ENCODE measurements at regions not wholly inside any gene's neighbourhood (a gene's known extent, or its start where the extent isn't known, plus 50 kb on each side); places are given as distances from the start of the nearest gene placed in this dataset.

DNA sequence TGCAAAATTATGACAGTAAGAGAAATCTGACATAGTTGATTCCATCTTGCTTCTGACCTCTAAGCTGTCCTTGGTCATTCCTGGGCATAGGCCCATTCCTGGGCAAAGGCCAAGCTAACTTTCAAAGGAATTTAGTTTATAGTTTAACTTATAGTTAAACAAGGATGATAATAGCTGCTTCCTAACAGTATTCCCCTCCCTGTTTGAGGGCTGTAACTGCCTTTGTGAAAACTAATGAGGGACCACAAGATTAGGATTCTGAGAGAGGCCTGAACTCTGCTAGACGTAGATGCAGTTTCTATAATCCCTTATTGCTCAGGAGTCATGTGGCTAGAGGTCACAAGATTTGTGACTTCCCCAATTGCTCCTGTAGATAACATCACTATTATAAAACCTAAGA lies 80.2 kb upstream of the ASIC2 start:
- Histone ChIP-seq H3K9me1 (replicated peaks; ENCODE audit: control insufficient read depth, extremely low read depth, insufficient read depth, low read length) (no peaks in the 10 kb centered on the region), H3K27me3 (ENCODE audit: control insufficient read depth in 2 of 2, insufficient read depth in 2 of 2, low read length in 2 of 2) (no peaks in the 10 kb centered on the region), H3K4me3 (replicated peaks in 1 of 3; ENCODE audit: insufficient read depth in 1 of 3, low read depth in 1 of 3, low read length in 3 of 3) (no peak overlapping the region), H3K27ac (ENCODE audit: insufficient read depth, low read depth, low read length) (no peak overlapping the region), H2AFZ (ENCODE audit: low read depth, low read length) (no peak overlapping the region), H3K36me3 (ENCODE audit: control insufficient read depth in 2 of 2, extremely low read depth in 1 of 2, insufficient read depth in 2 of 2, low read length in 2 of 2) (no peaks in the 10 kb centered on the region), H3K79me2 (ENCODE audit: control insufficient read depth, insufficient read depth, low read length) (no peaks in the 10 kb centered on the region), H4K20me1 (replicated peaks; ENCODE audit: control insufficient read depth, extremely low read depth, insufficient read depth, low read length) (no peaks in the 10 kb centered on the region), H3K4me2 (ENCODE audit: insufficient read depth, low read length) (no peak overlapping the region), H3K9me3 (replicated peaks; ENCODE audit: control insufficient read depth, insufficient read depth, low read length) (peaks cover 2% of the 10 kb centered on the region), H3K9ac (replicated peaks; ENCODE audit: extremely low read depth, insufficient read depth, low read length) (no peak overlapping the region), H3K4me1 (ENCODE audit: control insufficient read depth, extremely low read depth, insufficient read depth, low read length) (no peaks in the 10 kb centered on the region)
- CTCF ChIA-PET, result no interaction called here
- TF ChIP-seq JUN (IDR thresholded peaks at IDR 0.05; ENCODE audit: borderline replicate concordance, insufficient read depth, insufficient read length, low read depth) (no peak), MYC (IDR thresholded peaks at IDR 0.05; ENCODE audit: low read depth, low read length) (no peak), MAX (IDR thresholded peaks at IDR 0.05; ENCODE audit: insufficient read depth, insufficient read length) (no peak), GATA2 (IDR thresholded peaks at IDR 0.05; ENCODE audit: insufficient read depth, insufficient read length, low read depth, low read length) (no peak), POLR2AphosphoS5 (IDR thresholded peaks at IDR 0.05; ENCODE audit: insufficient read depth, low read depth, low read length) (no peak), POLR2A (IDR thresholded peaks at IDR 0.05; ENCODE audit: low read depth, low read length) (no peak), FOS (IDR thresholded peaks at IDR 0.05; ENCODE audit: borderline replicate concordance, insufficient read depth, low read length) (no peak)
- intact Hi-C loops (cut with micrococcal nuclease), result no loop called here
- POLR2A ChIA-PET, result no interaction called here
- dilution Hi-C loops (cut with MboI; ENCODE audit: extremely low pct_ligation_motif_present, low sequenced_read_pairs), result no loop called here
- no TSS peak for BruUV-seq (replicated peaks)
- DNase-seq (ENCODE audit: low read depth, low spot score) (no peak), FAIRE-seq (no peak)

- CTCF ChIA-PET, result no interaction called here
- H3K4me3 ChIP-seq (replicated peaks in 1 of 3; ENCODE audit: insufficient read depth in 1 of 3, low read depth in 1 of 3, low read length in 3 of 3), result no peak overlapping the region
- H3K4me2 ChIP-seq (ENCODE audit: insufficient read depth, low read length), result no peak overlapping the region
- FAIRE-seq (no peak), DNase-seq (ENCODE audit: low read depth, low spot score) (no peak)
- H3K36me3 ChIP-seq (ENCODE audit: control insufficient read depth in 2 of 2, extremely low read depth in 1 of 2, insufficient read depth in 2 of 2, low read length in 2 of 2), result no peaks in the 10 kb centered on the region
- no peaks in the 10 kb centered on the region for H4K20me1 ChIP-seq (replicated peaks; ENCODE audit: control insufficient read depth, extremely low read depth, insufficient read depth, low read length)
- no peaks in the 10 kb centered on the region for H3K9me3 ChIP-seq (replicated peaks; ENCODE audit: control insufficient read depth, insufficient read depth, low read length)
- H2AFZ ChIP-seq (ENCODE audit: low read depth, low read length), result no peak overlapping the region
- BruUV-seq (replicated peaks), result no TSS peak
- H3K4me1 ChIP-seq (ENCODE audit: control insufficient read depth, extremely low read depth, insufficient read depth, low read length), result no peaks in the 10 kb centered on the region
- no peak overlapping the region for H3K9ac ChIP-seq (replicated peaks; ENCODE audit: extremely low read depth, insufficient read depth, low read length)
- H3K9me1 ChIP-seq (replicated peaks; ENCODE audit: control insufficient read depth, extremely low read depth, insufficient read depth, low read length), result no peaks in the 10 kb centered on the region
- H3K27me3 ChIP-seq (ENCODE audit: control insufficient read depth in 2 of 2, insufficient read depth in 2 of 2, low read length in 2 of 2), result no peaks in the 10 kb centered on the region
- H3K79me2 ChIP-seq (ENCODE audit: control insufficient read depth, insufficient read depth, low read length), result no peaks in the 10 kb centered on the region
- dilution Hi-C loops (cut with MboI; ENCODE audit: extremely low pct_ligation_motif_present, low sequenced_read_pairs), result no loop called here
- H3K27ac ChIP-seq (ENCODE audit: insufficient read depth, low read depth, low read length), result no peak overlapping the region
- TF ChIP-seq POLR2AphosphoS5 (IDR thresholded peaks at IDR 0.05; ENCODE audit: insufficient read depth, low read depth, low read length) (no peak), MYC (IDR thresholded peaks at IDR 0.05; ENCODE audit: low read depth, low read length) (no peak), MAX (IDR thresholded peaks at IDR 0.05; ENCODE audit: insufficient read depth, insufficient read length) (no peak), CTCF (IDR thresholded peaks at IDR 0.05; ENCODE audit: extremely low read depth in 1 of 2, insufficient read depth in 1 of 2, low read depth in 1 of 2, low read length in 2 of 2) (no peak), POLR2A (IDR thresholded peaks at IDR 0.05; ENCODE audit: low read depth, low read length) (no peak), EZH2 (IDR thresholded peaks at IDR 0.05; ENCODE audit: borderline replicate concordance, low read depth, low read length, severe bottlenecking) (no peak), JUN (IDR thresholded peaks at IDR 0.05; ENCODE audit: borderline replicate concordance, insufficient read depth, insufficient read length, low read depth) (no peak), FOS (IDR thresholded peaks at IDR 0.05; ENCODE audit: borderline replicate concordance, insufficient read depth, low read length) (no peak), GATA2 (IDR thresholded peaks at IDR 0.05; ENCODE audit: insufficient read depth, insufficient read length, low read depth, low read length) (no peak)
- POLR2A ChIA-PET, result no interaction called here
- intact Hi-C loops (cut with micrococcal nuclease), result no loop called here
Measured at GRCh38 chr17:33375103-33375502, 82.0 kb upstream of the ASIC2 start.

All from endothelial cell of umbilical vein (primary cell).